ENCODE measurements at regions not wholly inside any gene's neighbourhood (a gene's known extent, or its start where the extent isn't known, plus 50 kb on each side); places are given as distances from the start of the nearest gene placed in this dataset.
A peak's percentile ranks its signal among the peaks of the same experiment; 100 is the strongest.

GRCh38 chr10:17504547-17505245, 50.3 kb upstream of the ST8SIA6 start:
- CTCF ChIA-PET: interaction anchor here (1.3 kb wide), 1 partner anchor 14 kb away, joined by 4 read pairs; no protein-coding TSS in a partner anchor
- Histone ChIP-seq H3K27ac (ENCODE audit: low read depth in 2 of 2, low read length in 1 of 2) (peak overlapping the region; percentile 17 to 70; a peak in 3 of 4 replicates), H3K9me2 (no peaks in the 10 kb centered on the region), H3K36me3 (replicated peaks in 1 of 2; ENCODE audit: control insufficient read depth in 1 of 2, insufficient read depth in 2 of 2, low read length in 1 of 2) (no peaks in the 10 kb centered on the region), H3K9ac (peak overlapping the region; percentile 23; the same call in 1 of the 2 replicates), H3F3A (replicated peaks; ENCODE audit: insufficient read depth) (peaks cover 28% of the 10 kb centered on the region), H3K4me2 (peak overlapping the region; percentile 53), H3K27me3 (ENCODE audit: insufficient read depth) (no peaks in the 10 kb centered on the region), H2AFZ (ENCODE audit: low read depth) (peak overlapping the region; percentile 84), H3K4me3 (ENCODE audit: low read depth in 2 of 2, low read length in 1 of 2) (no peak overlapping the region), H3K9me3 (no peaks in the 10 kb centered on the region), H4K20me1 (ENCODE audit: insufficient read depth) (no peaks in the 10 kb centered on the region), H3K79me2 (ENCODE audit: insufficient read depth) (no peaks in the 10 kb centered on the region), H3K4me1 (ENCODE audit: control insufficient read depth in 1 of 2, insufficient read depth in 2 of 2, low read depth in 1 of 2, low read length in 1 of 2) (peaks cover 0 to 14% of the 10 kb centered on the region in 2 experiments; a peak in 2 of 4 replicates)
- 30% methylated on average over 6 of the region's 6 CpGs for WGBS (ENCODE audit: low lambda C conversion rate)
- POLR2A ChIA-PET: no interaction called here
- DNase-seq: no peak
- TF ChIP-seq POLR2AphosphoS5 (IDR thresholded peaks at IDR 0.05; ENCODE audit: low read depth, low read length) (no peak; the same call in 1 of the 2 replicates), RFX5 (IDR thresholded peaks at IDR 0.05; ENCODE audit: low read length) (no peak), MXI1 (IDR thresholded peaks at IDR 0.05; ENCODE audit: low read depth, low read length) (no peak), NRF1 (IDR thresholded peaks at IDR 0.05; ENCODE audit: low read depth, low read length) (no peak), SMC3 (IDR thresholded peaks at IDR 0.05; ENCODE audit: low read depth, low read length) (no peak), GATA2 (CRISPR knock-in tag; IDR thresholded peaks at IDR 0.05) (no peak), JUND (IDR thresholded peaks at IDR 0.05) (peak; percentile 57), SIN3A (IDR thresholded peaks at IDR 0.05; ENCODE audit: borderline replicate concordance, low read depth, low read length) (no peak), TEAD4 (IDR thresholded peaks at IDR 0.05; ENCODE audit: borderline replicate concordance, insufficient read depth) (peak; percentile 60; the same call in 1 of the 2 replicates), FOXM1 (IDR thresholded peaks at IDR 0.05; ENCODE audit: low read depth) (no peak), PBX3 (IDR thresholded peaks at IDR 0.05) (peak; percentile 72), RCOR1 (IDR thresholded peaks at IDR 0.05; ENCODE audit: low read length) (no peak), FOXJ3 (CRISPR knock-in tag; IDR thresholded peaks at IDR 0.05) (no peak), NFIC (IDR thresholded peaks at IDR 0.05; ENCODE audit: borderline replicate concordance) (peak; percentile 61), ZBTB33 (IDR thresholded peaks at IDR 0.05; ENCODE audit: borderline replicate concordance, low read depth) (no peak), EP300 (IDR thresholded peaks at IDR 0.05; ENCODE audit: borderline replicate concordance in 1 of 2, low read depth in 1 of 2, low read length in 1 of 2) (peak in 1 of 2 experiments; percentile 54; a peak in 2 of 4 replicates), MAX (IDR thresholded peaks at IDR 0.05; ENCODE audit: low read depth) (no peak; the same call in 1 of the 2 replicates), USF2 (IDR thresholded peaks at IDR 0.05; ENCODE audit: borderline replicate concordance, low read depth, low read length) (no peak), RXRA (IDR thresholded peaks at IDR 0.05; ENCODE audit: borderline replicate concordance, low read depth) (no peak; the same call in 1 of the 2 replicates), GABPA (IDR thresholded peaks at IDR 0.05; ENCODE audit: low read depth) (no peak), YY1 (IDR thresholded peaks at IDR 0.05; ENCODE audit: low read depth) (no peak), MEF2A (IDR thresholded peaks at IDR 0.05; ENCODE audit: borderline replicate concordance, low read depth) (no peak), TCF12 (IDR thresholded peaks at IDR 0.05) (peak; percentile 66), FOSL2 (IDR thresholded peaks at IDR 0.05; ENCODE audit: borderline replicate concordance, low read depth) (peak; percentile 73), TAF1 (IDR thresholded peaks at IDR 0.05; ENCODE audit: borderline replicate concordance, low read depth, low read length) (no peak)

Measured in SK-N-SH (cell line).